ENCODE measurements at regions not wholly inside any gene's neighbourhood (a gene's known extent, or its start where the extent isn't known, plus 50 kb on each side); places are given as distances from the start of the nearest gene placed in this dataset.

DNA sequence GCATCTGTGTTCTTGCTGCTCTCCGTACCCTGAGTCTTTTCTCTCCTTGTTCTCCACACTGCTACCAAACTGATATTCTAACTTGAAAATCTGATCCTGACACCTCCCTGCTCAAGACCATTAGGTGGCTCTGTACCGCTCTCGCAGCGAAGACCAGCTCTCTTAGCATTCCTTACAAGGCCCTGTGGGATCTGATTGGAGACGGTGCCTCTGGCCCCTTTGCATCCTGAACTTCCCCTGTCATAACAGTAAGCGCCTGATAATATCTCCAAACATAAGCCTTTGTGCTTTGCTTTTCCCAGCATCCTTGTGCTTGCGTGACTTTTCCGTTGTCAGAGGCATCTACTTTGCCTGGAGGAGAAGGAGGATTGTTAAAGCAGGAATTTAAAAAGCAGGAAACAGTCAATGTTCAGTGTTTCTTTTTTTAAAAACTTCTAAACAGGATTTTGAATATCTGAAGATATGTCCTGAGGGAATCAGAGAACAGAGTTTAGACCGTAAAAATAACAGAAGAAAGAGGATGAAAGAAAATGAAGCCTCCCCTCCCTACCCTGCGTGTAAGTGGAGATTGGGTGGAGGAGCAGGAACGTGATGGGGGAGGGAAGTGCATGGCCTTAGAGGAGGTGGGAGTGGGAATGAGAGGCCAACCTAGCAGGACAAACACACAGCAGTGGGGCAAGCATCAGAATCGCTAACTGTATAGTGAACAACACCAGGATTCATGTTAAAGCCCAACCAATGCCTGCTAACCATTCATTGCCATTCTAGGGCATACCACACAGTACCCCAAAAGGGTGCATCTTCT lies 89.2 kb upstream of the STMND1 start:
- TF ChIP-seq, protein P1, sequence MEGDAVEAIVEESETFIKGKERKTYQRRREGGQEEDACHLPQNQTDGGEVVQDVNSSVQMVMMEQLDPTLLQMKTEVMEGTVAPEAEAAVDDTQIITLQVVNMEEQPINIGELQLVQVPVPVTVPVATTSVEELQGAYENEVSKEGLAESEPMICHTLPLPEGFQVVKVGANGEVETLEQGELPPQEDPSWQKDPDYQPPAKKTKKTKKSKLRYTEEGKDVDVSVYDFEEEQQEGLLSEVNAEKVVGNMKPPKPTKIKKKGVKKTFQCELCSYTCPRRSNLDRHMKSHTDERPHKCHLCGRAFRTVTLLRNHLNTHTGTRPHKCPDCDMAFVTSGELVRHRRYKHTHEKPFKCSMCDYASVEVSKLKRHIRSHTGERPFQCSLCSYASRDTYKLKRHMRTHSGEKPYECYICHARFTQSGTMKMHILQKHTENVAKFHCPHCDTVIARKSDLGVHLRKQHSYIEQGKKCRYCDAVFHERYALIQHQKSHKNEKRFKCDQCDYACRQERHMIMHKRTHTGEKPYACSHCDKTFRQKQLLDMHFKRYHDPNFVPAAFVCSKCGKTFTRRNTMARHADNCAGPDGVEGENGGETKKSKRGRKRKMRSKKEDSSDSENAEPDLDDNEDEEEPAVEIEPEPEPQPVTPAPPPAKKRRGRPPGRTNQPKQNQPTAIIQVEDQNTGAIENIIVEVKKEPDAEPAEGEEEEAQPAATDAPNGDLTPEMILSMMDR (conservative IDR thresholded peaks at IDR 0.05), result no peak
- peaks cover 5% of the 10 kb centered on the region for H3K4me1 Mint-ChIP-seq (ENCODE audit: unreplicated experiment)
- peaks cover 6% of the 10 kb centered on the region for H3K9me3 Mint-ChIP-seq
- no peak overlapping the region for H3K27ac Mint-ChIP-seq
- H3K4me3 Mint-ChIP-seq, result no peak overlapping the region
- DNase-seq (ENCODE audit: extremely low spot score, unreplicated experiment), result no peak
- no peaks in the 10 kb centered on the region for H3K27me3 Mint-ChIP-seq
- H3K36me3 Mint-ChIP-seq, result no peaks in the 10 kb centered on the region

DNA sequence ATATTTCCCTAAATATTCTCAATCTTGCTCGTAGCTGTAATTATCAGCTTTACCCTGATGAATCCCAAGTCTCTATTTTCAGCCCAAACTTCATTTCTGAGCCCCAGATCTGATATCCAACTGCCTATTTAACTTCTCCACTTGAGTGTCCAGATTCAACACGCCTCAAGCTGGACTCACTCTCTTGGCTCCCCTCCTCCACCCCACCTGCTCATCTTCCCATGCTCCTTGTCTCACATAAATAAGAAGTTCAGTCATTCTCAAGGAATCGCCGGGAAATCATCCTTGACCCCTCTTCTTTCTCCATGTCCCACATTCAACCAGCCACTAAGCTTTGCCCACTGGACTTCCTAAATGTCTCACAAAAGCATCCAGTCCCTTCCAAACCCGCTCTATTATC lies 89.9 kb upstream of the STMND1 start:
- peaks cover 6% of the 10 kb centered on the region for H3K9me3 Mint-ChIP-seq
- no peak overlapping the region for H3K4me3 Mint-ChIP-seq
- no peaks in the 10 kb centered on the region for H3K36me3 Mint-ChIP-seq
- peaks cover 5% of the 10 kb centered on the region for H3K4me1 Mint-ChIP-seq (ENCODE audit: unreplicated experiment)
- DNase-seq (ENCODE audit: extremely low spot score, unreplicated experiment), result no peak
- H3K27ac Mint-ChIP-seq, result no peak overlapping the region
- no peaks in the 10 kb centered on the region for H3K27me3 Mint-ChIP-seq
- TF ChIP-seq, protein P1 (conservative IDR thresholded peaks at IDR 0.05), result no peak

DNA sequence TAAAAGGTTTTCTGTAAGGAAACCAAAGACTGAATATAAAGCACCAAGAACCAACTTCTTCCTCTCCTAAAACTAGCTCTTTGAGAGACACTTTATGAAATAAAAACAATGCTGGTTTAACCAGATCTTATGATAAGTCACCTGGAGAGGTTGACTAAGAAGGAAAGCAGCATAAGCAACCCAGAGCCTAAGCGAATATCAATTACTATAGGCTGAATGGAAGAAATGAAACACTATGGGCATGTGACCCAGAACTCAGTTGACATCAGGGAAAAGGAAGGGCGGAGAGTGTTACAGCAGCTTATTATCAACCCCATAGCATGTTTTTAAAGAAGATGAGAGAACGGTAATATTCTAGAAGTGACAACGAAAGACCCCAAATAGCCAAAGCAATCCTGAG lies 94.1 kb upstream of the STMND1 start:
- Mint-ChIP-seq H3K36me3 (no peaks in the 10 kb centered on the region), H3K27ac (no peak overlapping the region), H3K4me1 (ENCODE audit: unreplicated experiment) (no peaks in the 10 kb centered on the region), H3K27me3 (no peaks in the 10 kb centered on the region), H3K9me3 (no peaks in the 10 kb centered on the region), H3K4me3 (no peak overlapping the region)
- TF ChIP-seq, protein P1 (conservative IDR thresholded peaks at IDR 0.05), result no peak
- DNase-seq (ENCODE audit: extremely low spot score, unreplicated experiment), result no peak

DNA sequence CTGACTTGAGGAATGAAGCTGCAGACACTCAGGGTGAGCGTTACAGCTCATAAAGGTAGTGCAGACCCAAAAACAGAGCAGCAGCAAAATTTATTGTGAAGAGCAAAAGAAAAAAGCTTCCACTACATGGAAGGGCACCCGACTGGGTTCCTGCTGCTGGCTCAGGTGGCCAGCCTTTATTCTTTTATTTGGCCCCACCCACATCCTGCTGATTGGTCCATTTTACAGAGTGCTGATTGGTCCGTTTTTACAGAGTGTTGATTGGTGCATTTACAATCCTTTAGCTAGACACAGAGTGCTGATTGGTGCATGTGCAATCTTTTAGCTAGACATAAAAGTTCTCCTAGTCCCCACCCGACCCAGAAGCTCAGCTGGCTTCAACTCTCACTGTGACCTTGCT lies 95.3 kb upstream of the STMND1 start:
- peaks cover 5% of the 10 kb centered on the region for H3K27me3 Mint-ChIP-seq
- no peaks in the 10 kb centered on the region for H3K4me1 Mint-ChIP-seq (ENCODE audit: unreplicated experiment)
- TF ChIP-seq, protein P1 (conservative IDR thresholded peaks at IDR 0.05), result no peak
- no peak overlapping the region for H3K27ac Mint-ChIP-seq
- H3K4me3 Mint-ChIP-seq, result no peak overlapping the region
- H3K36me3 Mint-ChIP-seq, result no peaks in the 10 kb centered on the region
- no peak for DNase-seq (ENCODE audit: extremely low spot score, unreplicated experiment)
- no peaks in the 10 kb centered on the region for H3K9me3 Mint-ChIP-seq

DNA sequence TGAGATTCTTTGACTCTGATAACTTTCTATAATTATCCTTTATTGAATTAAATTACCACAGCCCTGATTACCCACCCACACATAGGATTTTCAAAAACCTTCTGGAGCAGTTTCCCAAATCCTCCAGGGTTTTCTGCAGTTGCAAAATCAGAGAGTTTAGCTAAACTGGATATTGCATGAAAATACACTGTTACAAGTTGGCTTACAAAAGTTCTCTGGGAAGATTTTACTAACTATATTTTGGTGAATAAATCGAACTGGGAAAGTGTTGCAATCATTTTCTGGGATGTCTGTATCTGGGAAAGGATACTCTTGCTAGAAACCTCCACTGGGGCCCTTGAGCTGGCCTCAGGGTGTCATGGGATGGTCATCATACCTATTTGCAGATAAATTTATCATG lies 97.6 kb upstream of the STMND1 start:
- Mint-ChIP-seq H3K27me3 (peaks cover 5% of the 10 kb centered on the region), H3K9me3 (no peaks in the 10 kb centered on the region), H3K4me3 (no peak overlapping the region), H3K36me3 (no peaks in the 10 kb centered on the region), H3K27ac (no peak overlapping the region), H3K4me1 (ENCODE audit: unreplicated experiment) (no peaks in the 10 kb centered on the region)
- TF ChIP-seq, protein P1 (conservative IDR thresholded peaks at IDR 0.05), result no peak
- DNase-seq (ENCODE audit: extremely low spot score, unreplicated experiment), result no peak

All from type B pancreatic cell (in vitro differentiated cells).